Upper lobe of right lung (tissue), 1 donor: ENCODE measurements at regions not wholly inside any gene's neighbourhood (a gene's known extent, or its start where the extent isn't known, plus 50 kb on each side); places are given as distances from the start of the nearest gene placed in this dataset.

Experiments used
- ATAC-seq: fragments of 200-7000 bp; cut with Tn5 transposase; one replicate; pipeline ENCODE4 v1.9.1; 2020; ENCODE audit warnings: mild to moderate bottlenecking, moderate library complexity
- DNase-seq: peaks from one replicate; pipeline ENCODE4 v3.0.0-alpha.2; 2020
- H3K27ac ChIP-seq: fragments of 200-600 bp; one replicate; pipeline ENCODE4 v1.8.0; 2022
- H3K27me3 ChIP-seq: fragments of 200-600 bp; one replicate; pipeline ENCODE4 v1.8.0; 2022; ENCODE audit warnings: mild to moderate bottlenecking
- H3K36me3 ChIP-seq: fragments of 200-600 bp; one replicate; pipeline ENCODE4 v1.8.0; 2022
- H3K4me1 ChIP-seq: fragments of 200-600 bp; one replicate; pipeline ENCODE4 v1.8.0; 2022
- H3K4me3 ChIP-seq: fragments of 200-600 bp; one replicate; pipeline ENCODE4 v1.8.0; 2022; ENCODE audit warnings: mild to moderate bottlenecking
- H3K9me3 ChIP-seq: fragments of 200-600 bp; one replicate; pipeline ENCODE4 v1.8.0; 2022
- CTCF ChIP-seq: fragments of 200-600 bp; IDR thresholded peaks from one replicate; pipeline ENCODE4 v1.8.0; 2022; ENCODE audit warnings: antibody characterized with exemption
- intact Hi-C: fragments of 100-400 bp; cut with DNase I; formaldehyde crosslinking; loops from one replicate; pipeline ENCODE4 v1.11.0; 2022
- donor health status: DM: no; HTN: yes; CAD: no; lungs with severe emphysema.

DNA sequence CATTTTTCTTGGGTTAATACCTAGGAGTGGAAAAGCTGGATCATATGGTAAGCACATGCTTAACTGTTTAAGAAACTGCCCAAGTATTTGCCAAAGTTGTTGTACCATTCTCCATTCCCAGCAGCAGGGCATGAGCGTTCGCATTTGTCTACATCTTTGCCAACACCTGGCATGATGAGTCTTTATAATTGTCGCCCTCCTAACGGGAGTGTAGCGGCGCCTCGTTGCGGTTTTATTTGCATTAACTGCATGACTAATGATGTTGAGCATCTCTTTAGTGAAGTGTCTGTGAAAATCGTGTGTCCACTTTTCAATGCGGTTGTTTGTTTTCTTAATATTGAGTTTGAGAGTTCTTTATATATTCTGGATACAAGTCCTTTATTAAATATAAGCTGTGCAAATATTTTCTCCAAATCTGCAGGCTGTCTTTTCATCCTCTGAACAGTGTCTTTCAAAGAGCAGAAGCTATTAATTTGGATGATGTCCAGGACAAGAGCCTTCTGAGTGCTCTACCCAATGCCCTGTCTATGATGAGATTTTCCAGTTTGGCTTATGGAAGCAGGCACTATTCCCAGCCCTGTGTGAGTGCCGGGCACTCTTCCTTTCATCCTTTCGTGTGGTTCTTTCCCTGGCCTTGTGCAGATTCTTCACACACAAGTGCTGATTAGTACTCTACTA is 202.0 kb downstream of the FOXO1 start:
- H3K9me3 ChIP-seq: no peaks in the 10 kb centered on the region
- no peaks in the 10 kb centered on the region for H3K4me1 ChIP-seq
- no peak for ATAC-seq
- intact Hi-C loops: no loop called here
- H3K4me3 ChIP-seq: no peak overlapping the region
- H3K27ac ChIP-seq: no peak overlapping the region
- DNase-seq: no peak
- H3K36me3 ChIP-seq: no peaks in the 10 kb centered on the region
- H3K27me3 ChIP-seq: no peaks in the 10 kb centered on the region
- TF ChIP-seq CTCF: no peak

GRCh38 chr13:40465015-40465390 is 201.4 kb downstream of the FOXO1 start:
- Histone ChIP-seq H3K36me3 (no peaks in the 10 kb centered on the region), H3K4me3 (no peak overlapping the region), H3K4me1 (no peaks in the 10 kb centered on the region), H3K27me3 (no peaks in the 10 kb centered on the region), H3K9me3 (no peaks in the 10 kb centered on the region), H3K27ac (no peak overlapping the region)
- intact Hi-C loops: no loop called here
- TF ChIP-seq CTCF: no peak
- DNase-seq (no peak), ATAC-seq (no peak)

- ATAC-seq (no peak), DNase-seq (no peak)
- Histone ChIP-seq H3K27ac (no peak overlapping the region), H3K4me1 (no peaks in the 10 kb centered on the region), H3K27me3 (no peaks in the 10 kb centered on the region), H3K36me3 (no peaks in the 10 kb centered on the region), H3K9me3 (no peaks in the 10 kb centered on the region), H3K4me3 (no peak overlapping the region)
- intact Hi-C loops: no loop called here
- no peak for TF ChIP-seq CTCF
Observed at GRCh38 chr13:40466272-40466671, 200.2 kb downstream of the FOXO1 start.

DNA sequence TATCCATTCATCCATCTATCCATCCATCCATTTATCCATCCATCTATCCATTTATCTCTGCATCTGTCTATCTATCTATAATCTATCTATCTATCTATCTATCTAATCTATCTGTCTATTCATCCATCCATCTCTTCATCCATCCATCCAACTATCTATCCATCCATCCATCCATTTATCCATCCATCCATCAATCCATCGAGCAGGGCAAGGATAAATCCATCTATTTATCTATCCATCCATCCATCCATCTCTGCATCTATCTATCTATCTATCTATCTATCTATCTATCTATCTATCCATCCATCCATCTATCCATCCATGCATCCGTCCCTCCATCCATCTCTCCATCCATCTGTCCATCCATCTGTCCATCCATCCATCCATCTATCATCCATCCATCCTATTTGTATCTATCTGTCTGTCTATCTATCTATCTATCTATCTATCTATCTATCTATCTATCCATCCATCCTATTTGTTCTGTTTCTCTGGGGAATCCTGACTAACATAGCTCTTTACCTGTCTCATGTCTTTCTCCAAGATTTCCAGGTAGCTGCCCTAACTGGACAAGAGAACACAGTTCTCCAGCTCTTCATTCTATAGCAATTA is 198.1 kb downstream of the FOXO1 start:
- ATAC-seq (no peak), DNase-seq (no peak)
- no peaks in the 10 kb centered on the region for H3K9me3 ChIP-seq
- H3K27me3 ChIP-seq: no peaks in the 10 kb centered on the region
- no peak overlapping the region for H3K4me3 ChIP-seq
- H3K4me1 ChIP-seq: no peaks in the 10 kb centered on the region
- intact Hi-C loops: no loop called here
- TF ChIP-seq CTCF: no peak
- no peaks in the 10 kb centered on the region for H3K36me3 ChIP-seq
- H3K27ac ChIP-seq: no peak overlapping the region

DNA sequence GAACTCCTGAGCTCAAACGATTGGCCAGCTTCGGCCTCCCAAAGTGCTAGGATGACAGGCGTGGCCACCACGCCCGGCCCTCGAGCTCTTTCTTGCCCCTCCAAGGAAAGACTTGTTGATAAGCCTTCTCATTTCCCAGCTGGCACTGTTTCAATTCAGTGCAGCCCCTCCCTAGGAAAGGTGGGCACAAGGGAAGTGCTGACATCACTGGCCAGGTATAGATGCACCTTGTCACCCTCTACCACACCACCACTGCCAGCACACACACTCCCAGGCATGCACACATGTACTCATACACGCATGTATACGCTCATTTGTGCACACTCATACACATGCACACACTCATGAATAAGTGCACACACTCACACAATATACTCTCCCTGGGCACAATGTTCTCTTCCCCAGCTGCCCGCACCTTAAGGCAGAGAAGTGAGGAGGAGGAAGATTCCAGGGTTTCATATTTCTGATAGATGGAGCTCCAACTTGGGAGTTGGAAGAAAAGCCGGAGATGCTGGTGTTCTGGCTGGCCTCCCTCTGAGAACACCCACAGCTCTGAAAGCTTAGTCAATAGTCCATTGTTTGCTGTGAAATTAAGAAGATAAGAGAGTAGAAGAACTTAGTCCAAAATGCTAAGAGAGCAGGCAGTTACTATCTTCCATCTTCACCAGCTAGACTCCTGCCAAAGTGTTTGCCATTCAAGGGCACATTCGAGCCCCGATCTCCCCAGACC is 196.7 kb downstream of the FOXO1 start:
- Histone ChIP-seq H3K4me1 (no peaks in the 10 kb centered on the region), H3K4me3 (no peak overlapping the region), H3K27ac (no peak overlapping the region), H3K9me3 (no peaks in the 10 kb centered on the region), H3K36me3 (no peaks in the 10 kb centered on the region), H3K27me3 (no peaks in the 10 kb centered on the region)
- DNase-seq: no peak
- intact Hi-C loops: no loop called here
- no peak for ATAC-seq
- no peak for TF ChIP-seq CTCF
